ENCODE measurements at regions not wholly inside any gene's neighbourhood (a gene's known extent, or its start where the extent isn't known, plus 50 kb on each side); places are given as distances from the start of the nearest gene placed in this dataset.

GRCh38 chr5:82417776-82418607 lies 139.8 kb upstream of the RPS23 start:
- TF ChIP-seq CTCF (IDR thresholded peaks at IDR 0.05; ENCODE audit: borderline replicate concordance, extremely low read depth, low read length, poor library complexity, severe bottlenecking), result no peak
- TF ChIP-seq EZH2 (IDR thresholded peaks at IDR 0.05; ENCODE audit: borderline replicate concordance, low read depth, low read length, severe bottlenecking), result no peak

All from DND-41 (cell line).